HL-60 (cell line): ENCODE measurements at regions not wholly inside any gene's neighbourhood (a gene's known extent, or its start where the extent isn't known, plus 50 kb on each side); places are given as distances from the start of the nearest gene placed in this dataset.

Source experiments
- DNase-seq, 2 experiments: peaks; one replicate each; pipeline ENCODE4 v3.0.0-alpha.2; 2010 to 2020; ENCODE audit warnings: low read depth in 1 of 2, low spot score in 1 of 2
- H3K27ac ChIP-seq: fragments of 250-450 bp; sonication (Bioruptor Pico); replicated peaks from 2 replicates; pipeline ENCODE4 v1.5.1; 2020; ENCODE audit warnings: mild to moderate bottlenecking, moderate library complexity
- H3K27me3 ChIP-seq: fragments of 250-450 bp; sonication (Bioruptor Pico); 2 replicates; pipeline ENCODE4 v1.5.1; 2021; ENCODE audit warnings: mild to moderate bottlenecking, moderate library complexity; ENCODE audit not compliant: insufficient read depth, poor library complexity, severe bottlenecking
- H3K4me3 ChIP-seq: replicated peaks from 2 replicates; pipeline ENCODE4 v1.5.1; 2011; ENCODE audit warnings: mild to moderate bottlenecking, control low read depth, low read length; ENCODE audit not compliant: insufficient read depth
- CTCF ChIP-seq: IDR thresholded peaks from one replicate; pipeline ENCODE4 v1.5.1; 2011; ENCODE audit warnings: low read length, control low read depth, inconsistent platforms; ENCODE audit not compliant: insufficient read depth
- GABPA ChIP-seq: IDR thresholded peaks from 2 replicates; pipeline ENCODE4 v1.6.1; 2012; ENCODE audit warnings: low read depth
- POLR2AphosphoS5 ChIP-seq: IDR thresholded peaks from 2 replicates; pipeline ENCODE4 v1.6.1; 2012; ENCODE audit warnings: low read depth
- REST ChIP-seq: IDR thresholded peaks from 2 replicates; pipeline ENCODE4 v1.6.1; 2012; ENCODE audit warnings: low read depth; ENCODE audit not compliant: insufficient replicate concordance
- SPI1 ChIP-seq: IDR thresholded peaks from 2 replicates; pipeline ENCODE4 v1.6.1; 2012; ENCODE audit warnings: low read depth, mild to moderate bottlenecking, borderline replicate concordance

- Histone ChIP-seq H3K27me3 (peaks cover 6% of the 10 kb centered on the region), H3K27ac (no peak overlapping the region), H3K4me3 (no peak overlapping the region)
- DNase-seq: no peak
- TF ChIP-seq CTCF (no peak), GABPA (no peak), REST (no peak), POLR2AphosphoS5 (no peak), SPI1 (no peak)
Observed at GRCh38 chr2:3005859-3006501, 371.6 kb downstream of the EIPR1 start.

GRCh38 chr2:3001615-3002560, 375.7 kb downstream of the EIPR1 start:
- Histone ChIP-seq H3K4me3 (no peak overlapping the region), H3K27ac (no peak overlapping the region), H3K27me3 (peaks cover 5% of the 10 kb centered on the region)
- TF ChIP-seq SPI1 (no peak), REST (no peak), CTCF (no peak), GABPA (no peak), POLR2AphosphoS5 (no peak)
- DNase-seq: peak in 1 of 2 experiments; percentile 8

- no peak for TF ChIP-seq SPI1
- no peak for TF ChIP-seq CTCF
- no peak for TF ChIP-seq GABPA
- TF ChIP-seq POLR2AphosphoS5: no peak
- no peak for TF ChIP-seq REST
- no peak overlapping the region for H3K4me3 ChIP-seq
- DNase-seq: no peak
- no peak overlapping the region for H3K27ac ChIP-seq
- peaks cover 5% of the 10 kb centered on the region for H3K27me3 ChIP-seq
Observed at GRCh38 chr2:3000968-3001367, 376.6 kb downstream of the EIPR1 start.
